Activated gamma-delta T cell treated with anti-CD3 and anti-CD28 coated beads, Interleukin-2, amount 50 U/mL, for 16 hours (primary cell): ENCODE measurements at regions not wholly inside any gene's neighbourhood (a gene's known extent, or its start where the extent isn't known, plus 50 kb on each side); places are given as distances from the start of the nearest gene placed in this dataset.
"Not testable (repeated sequence)": the region's sequence is repeated elsewhere in the genome, so short reads cannot be mapped to it uniquely, and the experiment has no call there.

ENCODE experiments used
- DNase-seq: peaks from one replicate; pipeline ENCODE4 v3.0.0-alpha.2; 2020; ENCODE audit warnings: low read depth

GRCh38 chr17:30712859-30713258 is 111.6 kb downstream of the CRLF3 start:
- DNase-seq, result not testable (repeated sequence)

GRCh38 chr17:30711626-30712507 is 112.6 kb downstream of the CRLF3 start:
- not testable (repeated sequence) for DNase-seq

DNA sequence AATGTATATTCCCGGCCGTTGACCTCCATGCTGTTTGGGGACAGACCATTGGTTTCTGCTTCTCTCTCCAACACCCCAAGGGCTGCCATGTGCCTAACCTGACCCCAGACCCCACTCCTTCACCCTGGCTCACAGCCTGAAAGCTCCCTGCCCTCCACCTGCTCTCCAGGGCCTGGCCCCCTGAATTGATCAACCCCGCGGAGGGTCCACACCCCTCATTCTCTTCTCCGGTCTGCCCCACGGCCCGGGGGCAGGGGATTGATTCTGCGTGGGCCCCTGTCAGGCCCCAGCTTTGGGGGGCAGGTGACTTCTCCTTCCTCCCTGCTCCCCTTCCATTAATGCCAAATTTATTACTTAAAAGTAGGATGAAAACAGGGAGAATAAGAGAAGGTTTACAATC is 113.3 kb downstream of the CRLF3 start:
- not testable (repeated sequence) for DNase-seq

GRCh38 chr17:30710276-30711088 is 114.0 kb downstream of the CRLF3 start:
- DNase-seq, result not testable (repeated sequence)

GRCh38 chr17:30709561-30710275 is 114.8 kb downstream of the CRLF3 start:
- DNase-seq, result not testable (repeated sequence)

DNA sequence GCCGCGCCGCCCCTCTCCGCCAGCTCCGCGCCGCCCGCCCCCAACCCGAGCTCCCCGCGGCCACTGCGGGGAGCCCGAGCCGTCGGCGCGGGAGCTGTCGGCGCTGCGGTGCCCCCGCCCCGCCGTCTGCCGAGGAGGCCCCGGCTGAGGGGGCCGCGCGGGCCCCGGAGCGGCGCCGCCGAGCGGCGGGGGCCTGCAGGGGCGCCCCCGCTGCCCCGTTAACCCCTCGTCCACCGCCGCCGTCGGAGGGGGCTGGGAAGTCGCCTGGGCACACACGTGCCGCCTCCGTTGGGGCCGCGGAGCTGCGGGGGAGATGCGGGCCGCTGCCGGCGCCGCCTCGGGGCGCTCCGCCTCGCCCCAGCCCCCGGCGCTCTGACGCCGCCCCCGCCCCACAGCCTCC is 115.4 kb downstream of the CRLF3 start:
- not testable (repeated sequence) for DNase-seq

GRCh38 chr17:30708241-30709078 is 116.0 kb downstream of the CRLF3 start:
- DNase-seq, result peak; percentile 47

- not testable (repeated sequence) for DNase-seq
Observed at GRCh38 chr17:30707724-30708240, 116.7 kb downstream of the CRLF3 start.

GRCh38 chr17:30706461-30707335 is 117.8 kb downstream of the CRLF3 start:
- not testable (repeated sequence) for DNase-seq

DNA sequence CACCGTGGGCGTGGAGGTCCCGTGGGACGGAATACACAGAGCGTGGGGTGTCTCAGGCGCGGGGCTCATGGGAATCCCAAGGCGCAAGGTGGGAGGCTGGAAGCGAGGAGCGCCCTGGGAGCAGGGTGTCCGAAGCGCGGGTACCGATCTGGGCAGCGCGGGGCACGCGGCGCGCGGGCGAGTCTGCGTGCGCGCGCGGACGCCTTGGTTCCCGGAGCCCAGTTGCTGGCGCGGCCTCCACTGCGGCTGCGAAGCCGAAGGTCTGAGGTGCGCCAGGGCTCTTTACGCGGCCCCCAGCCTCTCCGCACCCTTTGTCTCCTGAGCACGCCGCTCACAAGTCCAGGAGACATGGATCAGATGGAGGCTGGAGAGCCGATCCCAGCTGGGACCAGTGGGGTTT is 118.5 kb downstream of the CRLF3 start:
- DNase-seq, result not testable (repeated sequence)

GRCh38 chr17:30701498-30701989 is 122.9 kb downstream of the CRLF3 start:
- no peak for DNase-seq

DNA sequence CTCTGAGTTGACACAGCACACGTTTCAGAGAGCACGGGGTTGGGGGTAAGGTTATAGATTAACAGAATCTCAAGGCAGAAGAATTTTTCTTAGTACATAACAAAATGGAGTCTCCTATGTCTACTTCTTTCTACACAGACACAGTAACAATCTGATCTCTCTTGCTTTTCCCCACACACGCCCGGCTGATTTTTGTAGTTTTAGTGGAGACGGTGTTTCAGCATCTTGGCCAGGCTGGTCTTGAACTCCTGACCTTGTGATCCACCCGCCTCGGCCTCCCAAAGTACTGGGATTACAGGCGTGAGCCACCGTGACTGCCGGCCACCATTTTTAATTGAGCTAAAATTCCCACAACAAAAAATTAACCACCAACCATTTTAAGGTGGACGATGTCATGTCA is 123.7 kb downstream of the CRLF3 start:
- not testable (repeated sequence) for DNase-seq

DNA sequence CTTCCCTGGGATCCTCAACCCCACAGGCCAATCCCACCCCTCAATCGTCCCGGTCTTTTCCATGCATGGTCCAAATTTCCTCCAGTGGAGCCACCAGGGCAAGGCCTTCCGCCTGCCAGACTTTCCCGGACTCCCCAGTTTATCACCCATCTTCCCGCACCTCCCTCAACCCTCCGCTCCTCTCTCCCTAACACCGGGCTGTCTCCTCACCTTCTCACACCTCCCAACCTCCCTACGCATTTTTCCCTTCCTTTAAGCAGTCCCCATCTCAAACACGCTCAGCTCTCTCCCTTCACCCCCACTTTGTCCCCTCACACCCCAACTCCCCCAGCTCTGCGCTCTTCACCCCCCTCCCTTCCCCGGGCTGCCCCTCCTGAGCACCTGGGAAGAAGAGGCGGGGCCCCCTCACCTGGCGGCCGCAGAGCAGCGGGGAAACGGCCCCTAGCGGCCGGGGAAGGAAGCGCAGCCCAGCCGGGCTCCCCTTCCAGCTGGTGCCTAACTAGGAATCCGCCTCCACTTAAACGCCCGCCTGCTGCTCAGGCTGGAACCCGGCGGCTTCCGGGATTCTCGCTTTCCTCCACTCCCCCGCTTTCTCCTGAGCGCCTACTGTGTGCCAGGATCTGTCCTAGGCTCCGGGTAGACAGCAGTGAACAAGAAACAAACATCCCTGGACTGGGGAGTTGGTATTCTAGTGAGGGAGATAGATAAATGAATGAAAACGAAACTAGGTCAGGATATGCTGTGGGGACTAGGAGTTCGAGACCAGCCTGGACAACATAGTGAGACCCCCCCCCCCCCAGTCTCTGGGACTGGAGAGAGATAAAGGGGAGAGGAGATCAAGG is 126.7 kb downstream of the CRLF3 start:
- peak; percentile 53 for DNase-seq

DNA sequence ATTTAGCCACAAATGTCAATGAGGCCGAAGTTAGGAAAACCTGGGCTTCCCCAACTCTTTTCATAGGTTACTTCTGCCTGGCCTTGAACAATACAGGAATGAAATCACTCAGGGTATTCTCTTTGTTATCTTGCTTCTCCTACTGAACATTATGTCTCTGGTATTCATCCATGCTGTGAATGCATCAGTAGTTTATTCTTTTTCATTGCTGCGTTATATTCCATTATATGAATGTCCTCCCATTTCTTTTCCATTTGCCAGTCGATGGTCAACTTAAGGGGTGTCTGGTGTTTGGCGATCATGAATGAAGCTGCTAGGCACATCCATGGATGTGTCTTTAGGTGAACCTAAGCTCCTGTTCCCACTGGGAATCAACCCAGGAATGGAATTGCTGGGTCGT is 128.3 kb downstream of the CRLF3 start:
- no peak for DNase-seq

GRCh38 chr17:30695265-30695811 is 129.2 kb downstream of the CRLF3 start:
- not testable (repeated sequence) for DNase-seq

DNA sequence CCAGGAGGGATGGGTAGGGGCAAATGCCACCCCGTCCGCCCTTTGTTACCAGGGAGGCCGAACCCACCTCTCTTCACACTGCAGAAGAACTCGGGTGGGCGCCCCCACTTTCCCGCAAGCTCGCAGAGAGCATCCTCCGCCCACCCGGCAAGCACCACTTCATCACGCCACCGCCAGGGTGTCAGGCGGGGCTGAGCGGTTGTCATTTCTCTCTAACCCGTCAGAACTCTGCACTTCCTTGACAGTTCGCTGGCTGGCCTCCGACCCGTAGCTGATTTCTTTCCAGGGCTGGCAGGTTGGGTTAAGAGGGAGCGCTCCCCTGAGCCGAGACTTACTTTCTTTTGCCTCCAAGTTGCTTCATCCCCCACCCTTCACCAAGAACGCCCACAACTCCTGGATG is 130.7 kb downstream of the CRLF3 start:
- peak; percentile 27 for DNase-seq

GRCh38 chr17:30689266-30690000 is 135.1 kb downstream of the CRLF3 start:
- not testable (repeated sequence) for DNase-seq
